Activated CD4-positive, alpha-beta T cell treated with anti-CD3 and anti-CD28 coated beads, Interleukin-2, Interleukin-4, amounts not matched to agents 100 ng/mL and 50 ng/mL, durations not matched to agents 16 hours and 8 hours (primary cell): ENCODE measurements at regions not wholly inside any gene's neighbourhood (a gene's known extent, or its start where the extent isn't known, plus 50 kb on each side); places are given as distances from the start of the nearest gene placed in this dataset.
A peak's percentile ranks its signal among the peaks of the same experiment; 100 is the strongest.

Experiments
- DNase-seq: peaks from one replicate; pipeline ENCODE4 v3.0.0-alpha.2; 2020; ENCODE audit warnings: low spot score

DNA sequence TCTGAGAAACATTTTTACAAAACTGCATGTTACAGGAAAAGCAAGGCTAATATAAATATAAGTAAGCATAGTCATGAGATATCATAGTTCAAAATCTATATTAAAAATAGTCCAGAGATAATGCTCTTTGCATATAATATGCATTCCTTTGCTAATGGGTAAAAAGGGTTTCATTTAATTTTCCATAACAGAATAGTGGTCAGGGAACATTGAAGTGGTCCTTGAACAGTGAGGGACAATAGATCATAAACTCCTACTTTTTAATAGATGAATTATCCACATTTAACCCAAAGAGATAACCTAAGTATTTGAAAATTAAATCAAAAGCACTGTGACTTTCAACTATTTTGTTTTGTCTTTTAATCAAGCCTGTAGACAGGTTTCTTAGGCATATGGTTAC, 243.1 kb upstream of the ADGRB3 start:
- DNase-seq, result no peak

DNA sequence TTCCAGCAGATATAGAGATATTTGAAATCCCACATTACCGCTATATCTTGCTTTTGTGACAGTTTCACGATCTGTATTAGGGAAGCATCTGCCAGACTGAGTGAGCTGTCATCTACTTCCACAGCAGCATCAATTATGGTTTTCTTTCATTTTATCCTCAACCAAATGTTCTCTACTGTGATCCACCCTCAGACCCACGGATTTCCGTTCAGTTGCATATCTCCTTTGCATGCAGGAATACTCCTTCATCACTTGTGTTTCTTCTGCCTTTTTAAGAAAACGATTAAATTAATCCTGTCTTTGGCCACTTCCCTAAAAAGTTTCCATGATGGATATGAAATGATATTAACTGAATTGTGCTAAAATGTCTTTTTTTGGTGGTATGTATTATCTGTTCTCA, 262.1 kb upstream of the ADGRB3 start:
- DNase-seq, result no peak

DNA sequence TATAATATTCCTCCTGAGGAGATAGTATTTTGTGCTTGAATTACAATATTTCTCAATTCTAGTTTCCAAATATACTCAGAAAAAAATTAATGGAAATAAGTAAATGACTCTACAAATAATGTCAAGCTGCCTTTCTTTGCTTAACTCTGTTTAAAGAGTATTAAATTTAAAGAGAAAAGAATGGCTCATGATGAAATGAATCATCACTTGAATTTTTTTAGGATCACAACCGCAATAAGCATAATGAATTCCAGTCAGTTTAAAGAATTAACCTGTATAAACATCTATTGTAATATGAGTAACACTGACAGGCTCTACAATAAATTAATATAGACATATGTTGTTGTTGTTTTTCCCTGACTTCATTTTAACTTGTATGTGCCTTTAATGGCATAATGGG, 266.2 kb upstream of the ADGRB3 start:
- no peak for DNase-seq

DNA sequence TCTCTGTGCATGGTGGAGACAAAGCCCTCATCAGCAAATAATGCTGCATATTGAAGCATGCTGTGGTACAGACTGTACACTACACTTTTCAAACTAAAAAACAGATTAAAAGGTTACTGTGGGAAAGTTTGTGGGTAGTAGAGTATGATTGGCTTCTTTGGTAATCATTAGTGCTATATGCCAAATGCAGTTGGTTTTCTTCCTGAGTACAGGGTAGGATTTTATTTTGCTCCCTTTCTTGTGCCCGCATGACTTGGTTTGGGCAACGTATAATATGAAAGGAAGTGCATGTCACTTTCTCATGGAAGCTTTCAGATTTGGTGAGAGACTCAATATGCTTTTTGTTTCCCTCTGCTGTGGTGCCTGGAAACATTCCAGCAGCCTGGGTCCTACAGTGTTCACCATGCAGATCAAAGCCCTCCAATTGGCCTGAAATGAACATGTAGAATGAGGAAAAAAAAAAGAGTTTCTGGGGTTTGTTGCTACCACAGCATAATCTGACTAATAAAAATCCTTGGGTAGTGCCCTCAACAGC, 270.7 kb upstream of the ADGRB3 start:
- no peak for DNase-seq

DNA sequence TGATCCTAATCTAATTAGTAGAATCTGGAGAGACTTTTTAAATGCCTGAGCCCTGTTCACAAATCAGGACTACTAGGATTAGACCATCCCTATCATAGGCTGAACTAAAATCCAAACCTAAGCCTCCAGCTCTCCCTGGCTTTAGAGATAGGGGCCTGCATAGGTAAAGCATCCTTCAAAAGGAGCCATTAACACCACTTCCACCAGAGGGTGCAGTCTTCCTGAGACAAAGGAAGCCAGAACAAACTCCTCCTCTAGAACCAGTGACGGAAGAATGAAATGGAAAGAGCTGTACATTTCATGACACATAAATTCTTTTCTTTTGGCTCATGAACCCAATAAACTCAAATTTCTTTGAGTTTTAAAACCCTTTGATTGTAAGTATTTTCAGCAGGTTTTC, 291.2 kb upstream of the ADGRB3 start:
- DNase-seq, result peak; percentile 27

DNA sequence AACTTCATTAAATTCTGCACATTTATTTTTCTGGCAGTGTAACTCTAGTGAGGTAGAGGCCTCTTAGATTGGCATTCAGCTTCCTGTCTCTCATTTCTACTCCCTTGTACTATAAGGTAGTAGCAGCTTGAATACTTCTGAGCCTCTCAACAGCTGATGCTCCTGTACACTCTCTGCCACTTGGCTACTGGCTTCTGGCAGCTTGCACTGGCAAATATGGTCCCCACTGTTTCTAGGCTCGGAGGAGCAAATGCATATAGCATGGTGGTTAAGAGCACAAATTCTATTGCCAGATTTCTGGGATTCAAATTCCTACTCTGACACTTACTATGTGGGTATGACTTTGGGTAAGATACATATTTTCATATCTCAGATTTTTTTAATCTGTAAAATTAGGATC, 292.8 kb upstream of the ADGRB3 start:
- no peak for DNase-seq

DNA sequence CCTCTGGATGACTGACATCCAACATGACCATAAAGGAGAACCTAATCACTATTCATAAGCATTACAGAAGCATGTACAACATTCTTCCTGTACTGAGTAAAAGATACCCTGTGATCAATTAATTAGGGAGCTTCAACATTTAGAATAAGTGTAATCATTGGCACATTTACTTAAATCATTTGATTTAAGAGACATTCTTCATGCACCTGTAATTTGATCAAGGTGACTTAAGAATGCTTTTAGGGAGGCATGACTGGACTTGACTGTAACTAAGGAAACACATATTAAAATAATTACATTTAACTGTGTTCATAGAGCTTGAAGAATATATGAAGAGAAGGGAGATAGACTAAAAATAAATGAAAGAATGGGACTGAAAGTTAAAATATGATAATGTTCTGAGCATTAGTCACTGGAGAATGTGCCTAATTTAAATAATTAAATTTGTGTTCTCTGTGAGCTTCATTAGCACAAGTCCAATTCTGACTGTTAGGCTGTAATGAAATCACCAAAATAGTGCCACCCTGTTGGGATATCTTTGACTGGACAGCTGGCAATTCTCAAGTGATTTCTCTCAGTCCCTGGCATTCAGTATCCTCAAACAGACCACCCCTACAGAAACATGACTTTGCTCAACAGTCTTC, 295.5 kb upstream of the ADGRB3 start:
- DNase-seq, result no peak

DNA sequence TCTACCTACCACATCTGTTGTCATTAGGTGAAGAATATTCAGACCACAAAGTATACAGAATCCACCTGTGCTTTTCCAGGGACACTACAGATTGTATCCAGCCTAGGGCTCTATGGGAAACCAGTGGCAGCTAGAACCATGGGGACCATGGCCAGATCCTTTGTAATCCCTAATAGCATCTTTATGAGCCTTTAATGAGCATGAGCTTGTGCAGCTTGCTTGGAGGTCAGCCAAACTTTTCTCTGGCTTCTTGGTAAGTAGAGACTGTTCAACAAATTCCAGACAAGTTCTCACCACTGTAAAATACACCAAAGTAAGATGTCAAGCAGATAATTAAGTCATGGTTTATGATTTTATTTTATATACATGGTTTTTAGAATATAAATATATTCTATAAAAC, 301.6 kb upstream of the ADGRB3 start:
- DNase-seq, result no peak

DNA sequence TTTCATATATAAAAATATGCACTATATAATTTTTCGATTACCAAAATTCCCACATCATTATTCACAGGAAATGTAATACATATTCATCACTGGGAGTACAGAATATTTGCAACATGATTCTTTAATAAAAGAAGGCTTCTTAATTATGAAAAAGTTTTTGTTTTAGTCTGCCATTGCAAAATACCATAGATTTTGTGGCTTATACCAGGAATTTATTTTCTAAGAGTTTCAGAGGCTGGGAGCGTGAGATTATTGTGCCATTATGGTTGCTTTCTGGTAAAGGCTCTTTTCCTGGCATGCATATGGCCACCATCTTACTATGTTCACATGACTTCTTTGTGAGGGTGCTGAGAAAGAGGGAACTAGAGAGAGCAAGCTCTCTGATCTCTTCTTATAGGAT, 306.9 kb upstream of the ADGRB3 start:
- no peak for DNase-seq

DNA sequence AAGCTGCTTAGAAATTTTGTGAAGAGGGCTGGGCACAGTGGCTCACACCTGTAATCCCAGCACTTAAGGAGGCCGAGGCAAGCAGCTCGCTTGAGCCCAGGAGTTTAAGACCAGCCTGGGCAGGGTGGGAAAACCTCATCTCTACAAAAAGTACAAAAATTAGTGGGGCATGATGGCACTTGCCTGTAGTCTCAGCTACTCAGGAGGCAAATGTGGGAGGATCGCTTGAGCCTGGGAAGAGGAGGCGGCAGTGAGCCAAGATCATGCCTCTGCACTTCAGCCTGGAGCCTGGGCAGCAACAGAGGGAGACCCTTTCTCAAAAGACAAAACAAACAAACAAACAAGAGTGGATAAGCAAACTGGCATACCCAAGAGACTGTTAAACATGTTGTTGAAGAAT, 308.3 kb upstream of the ADGRB3 start:
- no peak for DNase-seq

DNA sequence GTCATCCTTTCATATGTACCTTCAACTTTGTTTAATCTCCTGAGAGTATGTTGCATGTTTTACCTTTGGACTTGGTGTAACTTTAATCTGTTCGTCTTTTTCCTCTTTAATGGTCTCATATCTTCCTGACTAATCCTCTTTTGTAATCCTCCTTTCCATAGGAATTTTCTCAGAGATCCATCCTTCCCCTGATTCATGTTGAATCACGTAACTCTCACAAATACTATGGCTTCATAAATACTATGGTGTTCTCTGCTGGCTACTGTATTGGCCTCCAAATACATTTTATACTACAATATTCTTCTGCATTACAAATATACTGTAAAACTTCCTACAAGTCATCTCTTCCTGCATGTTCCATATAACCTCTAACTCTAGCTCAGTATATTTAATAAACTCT, 317.7 kb upstream of the ADGRB3 start:
- DNase-seq, result no peak

DNA sequence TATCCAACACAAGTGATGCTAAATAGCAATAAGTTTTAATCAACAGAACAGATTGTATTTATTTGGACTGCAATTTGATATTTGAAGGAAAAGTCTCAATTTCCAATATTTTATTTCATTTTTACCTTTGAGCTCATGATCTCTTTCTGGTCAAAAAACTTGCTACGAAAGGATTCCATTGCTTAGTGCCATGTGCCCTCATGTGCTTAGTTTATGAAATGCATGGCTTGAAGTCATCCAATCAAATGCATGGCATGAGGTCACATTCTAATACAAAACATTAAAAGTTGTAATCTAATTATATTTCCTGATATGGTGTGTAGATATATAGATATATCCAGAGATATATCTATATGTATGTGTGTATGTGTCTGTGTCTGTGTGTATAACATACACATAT, 321.2 kb upstream of the ADGRB3 start:
- no peak for DNase-seq

DNA sequence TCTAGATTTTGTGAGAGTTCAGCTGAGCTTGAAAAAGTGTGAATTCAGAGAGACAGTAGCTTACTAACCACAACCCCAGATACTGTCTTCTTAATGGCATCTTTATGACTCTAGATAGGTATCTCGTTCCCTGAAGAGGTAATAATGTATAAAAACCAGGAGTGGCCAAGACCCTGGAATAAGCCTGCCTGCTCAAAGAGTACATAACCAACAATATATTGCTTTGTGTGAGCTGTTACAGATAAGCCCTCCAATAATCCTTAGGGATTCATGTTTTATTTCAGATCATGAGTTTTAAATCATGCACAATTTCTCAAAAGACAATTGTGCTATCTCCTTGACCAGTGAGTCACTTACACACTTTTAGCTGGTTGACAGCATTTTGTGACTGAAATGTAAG, 327.8 kb upstream of the ADGRB3 start:
- DNase-seq, result no peak

DNA sequence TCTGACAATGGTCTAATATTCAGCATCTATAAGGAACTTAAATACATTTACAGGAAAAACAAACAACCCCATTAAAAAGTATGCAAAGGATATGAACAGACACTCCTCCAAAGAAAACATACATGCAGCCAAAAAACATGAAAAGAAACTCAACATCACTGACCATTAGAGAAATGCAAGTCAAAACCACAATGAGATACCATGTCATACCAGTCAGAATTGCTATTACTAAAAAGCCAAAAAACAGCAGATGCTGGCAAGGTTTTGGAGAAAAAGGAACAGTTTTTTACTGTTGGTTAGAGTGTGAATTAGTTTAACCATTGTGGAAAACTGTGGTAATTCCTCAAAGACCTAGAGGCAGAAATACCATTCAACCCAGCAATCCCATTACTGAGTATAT, 339.0 kb upstream of the ADGRB3 start:
- no peak for DNase-seq

DNA sequence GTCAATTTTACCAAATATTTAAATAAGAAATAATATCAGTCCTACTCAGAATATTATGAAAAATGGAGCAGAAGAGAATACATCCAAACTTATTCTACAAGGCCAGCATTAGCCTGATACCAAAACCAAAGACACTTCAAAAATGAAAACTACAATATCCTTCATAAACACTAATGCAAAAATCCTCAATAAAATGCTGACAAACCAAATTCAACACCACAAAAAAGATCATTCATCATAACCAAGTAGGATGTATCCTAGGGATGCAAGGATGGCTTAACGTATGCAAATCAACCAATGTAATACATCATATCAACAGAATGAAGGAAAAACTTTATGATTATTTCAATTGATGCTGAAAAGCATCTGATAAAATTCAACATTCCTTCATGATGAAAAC, 352.4 kb upstream of the ADGRB3 start:
- no peak for DNase-seq

DNA sequence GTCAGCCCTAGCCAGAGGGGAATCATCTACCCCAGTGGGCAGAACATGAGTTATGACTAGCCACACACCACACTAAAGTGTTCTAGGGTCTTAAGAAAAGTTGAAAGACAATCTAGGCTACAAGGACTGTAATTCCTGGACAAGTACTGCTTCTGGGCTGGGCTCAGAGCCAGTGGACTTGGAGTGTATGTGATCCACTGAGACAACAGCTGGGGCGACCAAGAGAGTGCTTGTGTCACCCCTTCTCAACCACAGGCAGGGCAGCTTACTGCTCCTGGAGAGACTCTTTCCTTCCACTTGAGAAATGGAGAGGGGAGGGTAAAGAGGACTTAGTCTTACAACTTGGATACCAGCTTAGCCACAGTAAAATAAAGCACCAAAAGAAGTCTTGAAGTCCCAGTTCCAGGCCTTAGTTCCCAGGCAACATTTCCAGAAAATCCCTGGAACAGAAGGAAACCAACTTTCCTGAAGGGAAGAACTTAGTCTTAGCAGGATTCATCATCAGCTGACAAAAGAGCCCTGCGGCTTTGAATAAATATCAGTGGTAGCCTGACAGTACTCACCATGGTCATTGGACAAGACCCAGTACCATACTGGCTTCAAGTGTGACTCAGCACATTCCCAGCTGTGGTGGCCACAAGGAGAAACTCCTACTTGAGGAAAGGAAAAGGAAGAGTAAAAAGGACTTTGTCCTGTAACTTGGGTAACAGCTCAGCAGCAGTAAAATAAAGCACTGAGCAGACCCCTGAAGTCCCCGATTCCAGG, 355.1 kb upstream of the ADGRB3 start:
- DNase-seq, result no peak

DNA sequence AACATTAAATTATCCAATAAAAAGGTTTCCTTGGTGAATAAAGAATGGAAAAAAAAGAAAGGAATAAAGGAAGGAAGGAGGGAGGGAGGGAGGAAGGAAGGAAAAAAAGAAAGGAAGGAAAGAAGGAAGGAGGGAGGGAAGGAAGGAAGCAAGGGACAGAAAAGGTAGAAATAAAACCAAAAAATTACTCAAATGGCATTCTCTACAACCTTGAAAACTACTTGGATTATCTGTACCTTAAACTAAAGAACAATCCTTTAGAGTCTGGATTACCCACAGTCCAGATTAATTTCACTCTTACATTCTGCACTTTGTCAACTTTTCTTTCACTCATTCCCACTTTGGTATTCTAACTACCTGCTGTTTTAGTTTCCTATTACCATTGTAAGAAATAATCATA, 361.8 kb upstream of the ADGRB3 start:
- DNase-seq, result no peak

DNA sequence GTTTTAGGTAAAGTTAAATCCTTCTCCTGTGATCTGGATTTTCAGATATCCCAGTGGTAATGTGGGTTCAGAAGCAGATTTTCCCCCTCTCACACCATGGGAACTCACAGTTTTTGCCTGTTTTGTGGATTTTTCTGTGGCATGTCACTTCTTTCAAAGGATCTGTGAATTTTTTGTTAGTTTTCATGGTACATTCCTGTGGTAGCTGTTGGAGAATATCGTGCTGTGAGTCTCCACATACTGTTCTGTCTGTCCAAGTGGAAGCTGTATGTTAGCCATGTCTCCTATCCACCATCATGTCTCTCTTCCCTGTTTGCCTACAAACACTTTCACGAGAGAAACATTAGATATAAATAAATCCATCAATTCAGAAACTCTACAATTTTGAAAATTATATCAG, 378.7 kb upstream of the ADGRB3 start:
- DNase-seq, result no peak

DNA sequence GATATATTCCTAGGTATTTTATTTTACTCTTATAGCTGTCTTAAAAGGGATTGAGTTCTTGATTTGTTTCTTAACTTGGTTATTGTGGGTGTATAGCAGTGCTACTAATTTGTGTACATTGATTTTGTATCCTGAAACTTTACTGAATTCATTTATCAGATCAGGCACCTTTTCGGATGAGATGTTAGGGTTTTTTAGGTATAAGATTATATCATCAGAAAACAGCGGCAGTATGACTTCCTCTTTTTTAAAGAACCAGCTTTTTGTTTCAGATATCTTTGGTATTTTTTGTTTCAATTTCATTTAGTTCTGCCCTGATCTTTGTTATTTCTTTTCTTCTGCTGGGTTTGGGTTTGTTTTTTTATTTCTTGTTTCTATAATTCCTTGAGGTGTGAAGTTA, 382.4 kb upstream of the ADGRB3 start:
- no peak for DNase-seq

DNA sequence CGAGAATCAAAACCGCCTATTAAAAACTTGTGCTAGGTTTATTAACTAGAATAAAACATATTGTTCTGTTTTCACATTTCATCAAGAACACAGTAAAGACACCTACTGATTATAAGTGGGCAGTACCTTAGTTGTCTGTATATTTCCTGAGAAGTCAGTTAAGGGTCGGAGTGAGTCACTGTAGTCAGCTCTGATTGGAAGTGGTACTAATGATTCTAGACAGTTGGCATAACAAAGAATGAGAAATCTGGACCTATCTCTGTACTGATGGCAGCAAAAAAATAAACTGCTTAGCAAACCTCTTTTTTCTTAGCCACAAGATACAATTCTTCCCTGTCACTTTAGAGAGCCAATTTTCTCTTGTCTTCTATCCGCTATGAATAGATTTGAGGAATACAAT, 387.3 kb upstream of the ADGRB3 start:
- no peak for DNase-seq

DNA sequence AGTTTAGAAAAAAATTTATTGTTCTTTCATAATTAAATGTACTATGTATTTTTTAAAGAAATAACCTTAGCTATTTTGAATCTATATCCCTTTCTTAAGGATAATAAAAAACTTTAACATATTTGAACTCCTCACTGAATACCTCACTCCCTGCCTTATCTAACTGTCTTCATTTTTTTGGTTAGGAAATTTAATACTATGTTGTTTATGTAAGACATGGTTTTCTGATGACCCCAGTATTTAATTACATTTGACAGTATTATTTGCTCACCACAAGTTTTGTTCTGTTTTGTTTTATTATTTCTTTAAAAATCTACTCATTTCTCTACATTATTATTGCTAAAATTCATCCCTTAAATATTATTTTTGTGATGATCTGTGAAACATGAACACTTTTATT, 394.4 kb upstream of the ADGRB3 start:
- no peak for DNase-seq

DNA sequence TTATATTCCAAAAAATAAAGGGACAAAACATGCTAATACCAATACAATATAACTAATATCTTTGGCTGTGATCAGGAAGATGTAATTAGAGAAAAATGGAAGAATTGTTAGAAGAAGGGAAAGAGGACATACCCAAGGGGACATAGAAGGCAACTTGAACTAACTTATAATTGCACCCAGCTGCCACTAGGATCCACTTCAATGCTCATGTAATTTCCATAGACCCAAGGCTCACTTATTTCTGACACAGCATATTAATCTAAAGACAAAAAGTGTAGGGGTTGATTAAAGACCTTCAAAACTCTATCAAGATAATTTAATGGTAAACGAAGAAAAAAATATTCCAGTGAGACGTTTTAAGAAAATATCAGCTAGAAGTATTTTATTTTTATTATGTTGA, 396.0 kb upstream of the ADGRB3 start:
- no peak for DNase-seq

DNA sequence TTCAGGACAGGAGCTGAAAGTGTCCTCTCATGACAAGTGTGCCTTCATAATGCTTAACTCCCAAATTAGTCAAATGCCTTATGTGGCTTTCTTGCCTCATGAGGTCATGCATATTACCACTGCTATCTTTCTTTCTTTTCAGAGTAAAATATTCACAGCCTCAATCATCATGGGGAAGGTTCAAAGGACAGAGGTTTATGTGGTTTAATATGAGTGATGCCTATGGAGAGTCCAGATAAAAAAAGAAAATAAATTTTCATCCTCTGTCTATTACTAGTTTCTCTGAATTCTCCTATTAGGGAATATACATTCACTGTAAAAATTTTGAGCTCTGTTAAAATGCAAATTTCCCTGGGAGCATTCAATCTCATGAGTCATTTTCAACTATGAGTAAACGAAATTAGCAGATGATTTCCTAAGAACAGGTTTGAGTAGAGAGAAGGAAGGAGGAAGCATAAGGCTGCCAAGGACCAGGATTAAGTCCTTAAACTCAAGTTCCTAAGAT, 396.9 kb upstream of the ADGRB3 start:
- no peak for DNase-seq

DNA sequence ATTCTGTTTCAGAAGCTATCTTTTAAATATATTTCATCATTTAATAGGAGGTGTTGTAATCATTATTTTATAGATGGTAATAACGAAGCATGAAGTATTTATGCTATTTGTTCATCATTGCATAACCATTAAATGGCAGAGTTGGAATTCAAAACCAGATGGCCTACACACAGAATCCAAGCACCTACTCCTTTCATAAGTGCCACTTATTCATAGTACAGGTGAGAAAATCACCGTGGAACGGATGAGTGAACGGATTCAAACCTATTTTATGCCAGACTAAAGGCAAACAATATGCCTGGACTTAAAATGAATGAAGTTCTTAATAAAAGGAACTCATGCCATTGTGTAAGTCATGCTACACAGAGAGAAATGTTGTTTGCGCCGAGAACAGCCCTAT, 397.9 kb upstream of the ADGRB3 start:
- no peak for DNase-seq
